Liver (tissue), 7 donors: ENCODE measurements at regions not wholly inside any gene's neighbourhood (a gene's known extent, or its start where the extent isn't known, plus 50 kb on each side); places are given as distances from the start of the nearest gene placed in this dataset.

Experiments
- DNase-seq: peaks from one replicate; pipeline ENCODE4 v3.0.0-alpha.2; 2017; ENCODE audit warnings: low spot score
- H3K27ac ChIP-seq, 2 donors: one replicate each; pipeline ENCODE4 v1.7.0; 2013; ENCODE audit warnings: inconsistent platforms in 2 of 2, low read length in 2 of 2, control low read depth in 1 of 2, low read depth in 1 of 2, mild to moderate bottlenecking in 1 of 2
- H3K27me3 ChIP-seq, 4 donors: one replicate each; pipeline versions ENCODE4 v1.6.1 to v1.7.0; 2013; ENCODE audit warnings: low read length in 3 of 4, inconsistent platforms in 1 of 4, mild to moderate bottlenecking in 1 of 4, moderate library complexity in 1 of 4; ENCODE audit not compliant: control insufficient read depth in 4 of 4, insufficient read depth in 4 of 4
- H3K36me3 ChIP-seq, 4 donors: one replicate each; pipeline versions ENCODE4 v1.6.1 to v1.7.0; 2013; ENCODE audit warnings: low read length in 3 of 4, mild to moderate bottlenecking in 3 of 4, low read depth in 1 of 4, moderate library complexity in 1 of 4; ENCODE audit not compliant: control insufficient read depth in 4 of 4, insufficient read depth in 3 of 4
- H3K4me1 ChIP-seq, 4 donors: one replicate each; pipeline versions ENCODE4 v1.6.1 to v1.7.0; 2013; ENCODE audit warnings: low read length in 3 of 4, mild to moderate bottlenecking in 3 of 4, moderate library complexity in 1 of 4; ENCODE audit not compliant: control insufficient read depth in 4 of 4, insufficient read depth in 4 of 4
- H3K4me3 ChIP-seq, 3 donors: one replicate each; pipeline versions ENCODE4 v1.6.1 to v1.7.0; 2013; ENCODE audit warnings: low read length in 3 of 3, control low read depth in 1 of 3, low read depth in 1 of 3, mild to moderate bottlenecking in 1 of 3
- H3K9ac ChIP-seq, 2 donors: one replicate each; pipeline ENCODE4 v1.7.0; 2013; ENCODE audit warnings: low read length in 2 of 2, mild to moderate bottlenecking in 2 of 2, moderate library complexity in 2 of 2, control low read depth in 1 of 2, low read depth in 1 of 2
- H3K9me3 ChIP-seq, 4 donors: one replicate each; pipeline versions ENCODE4 v1.6.1 to v1.7.0; 2013; ENCODE audit warnings: low read length in 3 of 4; ENCODE audit not compliant: control insufficient read depth in 4 of 4
- ATF3 ChIP-seq: IDR thresholded peaks from 2 replicates; pipeline ENCODE4 v1.6.1; 2016; ENCODE audit warnings: antibody characterized with exemption
- EGR1 ChIP-seq, 2 donors: IDR thresholded peaks; 2 replicates each; pipeline ENCODE4 v1.6.1; 2016 to 2018; ENCODE audit warnings: antibody characterized with exemption in 2 of 2, low read depth in 2 of 2
- FOXA1 ChIP-seq: IDR thresholded peaks from 2 replicates; pipeline ENCODE4 v1.6.1; 2016; ENCODE audit warnings: antibody characterized with exemption
- FOXA2 ChIP-seq: IDR thresholded peaks from 2 replicates; pipeline ENCODE4 v1.6.1; 2016; ENCODE audit warnings: antibody characterized with exemption
- GABPA ChIP-seq, 2 donors: IDR thresholded peaks in 1 of 2; conservative IDR thresholded peaks in 1 of 2; 2 replicates each; pipeline ENCODE4 v1.6.1; 2016; ENCODE audit warnings: antibody characterized with exemption in 2 of 2, mild to moderate bottlenecking in 1 of 2, moderate library complexity in 1 of 2
- HNF4A ChIP-seq, 2 donors: conservative IDR thresholded peaks; 2 replicates each; pipeline ENCODE4 v1.6.1; 2016; ENCODE audit warnings: antibody characterized with exemption in 2 of 2, mild to moderate bottlenecking in 2 of 2
- JUND ChIP-seq, 2 donors: IDR thresholded peaks; 2 replicates each; pipeline ENCODE4 v1.6.1; 2016; ENCODE audit warnings: antibody characterized with exemption in 2 of 2
- NR2F2 ChIP-seq: IDR thresholded peaks from 2 replicates; pipeline ENCODE4 v1.6.1; 2016; ENCODE audit warnings: antibody characterized with exemption
- RAD21 ChIP-seq, 2 donors: IDR thresholded peaks; 2 replicates each; pipeline ENCODE4 v1.6.1; 2016; ENCODE audit warnings: antibody characterized with exemption in 2 of 2, mild to moderate bottlenecking in 2 of 2
- RXRA ChIP-seq, 2 donors: IDR thresholded peaks; 2 replicates each; pipeline ENCODE4 v1.6.1; 2017 to 2018; ENCODE audit warnings: antibody characterized with exemption in 2 of 2, mild to moderate bottlenecking in 1 of 2
- TAF1 ChIP-seq: conservative IDR thresholded peaks from 2 replicates; pipeline ENCODE4 v1.6.1; 2016; ENCODE audit warnings: antibody characterized with exemption, mild to moderate bottlenecking
- YY1 ChIP-seq: IDR thresholded peaks from 2 replicates; pipeline ENCODE4 v1.6.1; 2016; ENCODE audit warnings: antibody characterized with exemption, mild to moderate bottlenecking
- WGBS: extraction: QIAGEN DNeasy Blood & Tissue Kit; methylation state at CpG from one replicate; pipeline ENCODE4 v1.1.7; 2013; 5-methylcytosine and 5-hydroxymethylcytosine counted together
- TF ChIP-seq, protein P1 (sequence below): IDR thresholded peaks from 2 replicates; pipeline ENCODE4 v1.6.1; 2016; ENCODE audit warnings: antibody characterized with exemption
- TF ChIP-seq, protein P2 (sequence below): IDR thresholded peaks from 2 replicates; pipeline ENCODE4 v1.6.1; 2016; ENCODE audit warnings: antibody characterized with exemption, mild to moderate bottlenecking
- donor health status: healthy.
- donor health status: healthy.
- donor health status: healthy.
- donor health status: healthy.

GRCh38 chr7:130970196-130970595 is 236.2 kb upstream of the KLF14 start:
- Histone ChIP-seq H3K4me1 (peaks cover 0 to 3% (median 0%) of the 10 kb centered on the region in 4 donors), H3K27me3 (no peaks in the 10 kb centered on the region), H3K4me3 (no peak overlapping the region), H3K27ac (no peak overlapping the region), H3K36me3 (peaks cover 3 to 14% (median 8%) of the 10 kb centered on the region in 4 donors), H3K9ac (no peak overlapping the region), H3K9me3 (no peaks in the 10 kb centered on the region)
- TF ChIP-seq EGR1 (IDR thresholded peaks at IDR 0.05; ENCODE audit: low read depth in 2 of 2) (no peak), FOXA1 (no peak), RAD21 (IDR thresholded peaks at IDR 0.05) (no peak), GABPA (IDR thresholded peaks at IDR 0.05 in 1 of 2, conservative IDR thresholded peaks at IDR 0.05 in 1 of 2) (no peak), NR2F2 (no peak), RXRA (IDR thresholded peaks at IDR 0.05) (no peak), HNF4A (conservative IDR thresholded peaks at IDR 0.05) (no peak), JUND (IDR thresholded peaks at IDR 0.05) (no peak), FOXA2 (no peak)
- TF ChIP-seq, protein P1, sequence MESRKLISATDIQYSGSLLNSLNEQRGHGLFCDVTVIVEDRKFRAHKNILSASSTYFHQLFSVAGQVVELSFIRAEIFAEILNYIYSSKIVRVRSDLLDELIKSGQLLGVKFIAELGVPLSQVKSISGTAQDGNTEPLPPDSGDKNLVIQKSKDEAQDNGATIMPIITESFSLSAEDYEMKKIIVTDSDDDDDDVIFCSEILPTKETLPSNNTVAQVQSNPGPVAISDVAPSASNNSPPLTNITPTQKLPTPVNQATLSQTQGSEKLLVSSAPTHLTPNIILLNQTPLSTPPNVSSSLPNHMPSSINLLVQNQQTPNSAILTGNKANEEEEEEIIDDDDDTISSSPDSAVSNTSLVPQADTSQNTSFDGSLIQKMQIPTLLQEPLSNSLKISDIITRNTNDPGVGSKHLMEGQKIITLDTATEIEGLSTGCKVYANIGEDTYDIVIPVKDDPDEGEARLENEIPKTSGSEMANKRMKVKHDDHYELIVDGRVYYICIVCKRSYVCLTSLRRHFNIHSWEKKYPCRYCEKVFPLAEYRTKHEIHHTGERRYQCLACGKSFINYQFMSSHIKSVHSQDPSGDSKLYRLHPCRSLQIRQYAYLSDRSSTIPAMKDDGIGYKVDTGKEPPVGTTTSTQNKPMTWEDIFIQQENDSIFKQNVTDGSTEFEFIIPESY: no peak
- no peak for DNase-seq

DNA sequence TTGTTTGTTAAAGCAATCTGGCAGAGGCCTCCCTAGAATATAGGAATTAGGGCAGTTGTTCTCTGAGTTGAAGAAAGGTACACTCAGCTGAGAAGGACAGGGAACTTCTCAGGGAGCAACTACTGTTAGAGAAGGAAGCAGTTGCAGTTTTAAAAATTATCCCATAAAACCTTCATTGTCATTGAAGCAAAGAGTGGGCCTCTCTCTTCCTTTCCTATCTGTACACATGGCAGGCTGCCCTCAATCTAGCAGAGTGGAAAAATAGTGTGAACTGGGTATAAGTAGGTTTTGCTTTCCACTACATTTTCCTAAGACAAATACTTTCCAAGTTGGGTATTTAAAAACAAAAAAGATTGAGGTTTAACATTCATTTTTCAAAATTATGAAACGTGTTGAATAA is 236.7 kb upstream of the KLF14 start:
- TF ChIP-seq HNF4A (conservative IDR thresholded peaks at IDR 0.05): no peak
- TF ChIP-seq RAD21 (IDR thresholded peaks at IDR 0.05): no peak
- no peak for TF ChIP-seq NR2F2
- TF ChIP-seq GABPA (IDR thresholded peaks at IDR 0.05 in 1 of 2, conservative IDR thresholded peaks at IDR 0.05 in 1 of 2): no peak
- no peak for TF ChIP-seq YY1
- TF ChIP-seq, protein P2, sequence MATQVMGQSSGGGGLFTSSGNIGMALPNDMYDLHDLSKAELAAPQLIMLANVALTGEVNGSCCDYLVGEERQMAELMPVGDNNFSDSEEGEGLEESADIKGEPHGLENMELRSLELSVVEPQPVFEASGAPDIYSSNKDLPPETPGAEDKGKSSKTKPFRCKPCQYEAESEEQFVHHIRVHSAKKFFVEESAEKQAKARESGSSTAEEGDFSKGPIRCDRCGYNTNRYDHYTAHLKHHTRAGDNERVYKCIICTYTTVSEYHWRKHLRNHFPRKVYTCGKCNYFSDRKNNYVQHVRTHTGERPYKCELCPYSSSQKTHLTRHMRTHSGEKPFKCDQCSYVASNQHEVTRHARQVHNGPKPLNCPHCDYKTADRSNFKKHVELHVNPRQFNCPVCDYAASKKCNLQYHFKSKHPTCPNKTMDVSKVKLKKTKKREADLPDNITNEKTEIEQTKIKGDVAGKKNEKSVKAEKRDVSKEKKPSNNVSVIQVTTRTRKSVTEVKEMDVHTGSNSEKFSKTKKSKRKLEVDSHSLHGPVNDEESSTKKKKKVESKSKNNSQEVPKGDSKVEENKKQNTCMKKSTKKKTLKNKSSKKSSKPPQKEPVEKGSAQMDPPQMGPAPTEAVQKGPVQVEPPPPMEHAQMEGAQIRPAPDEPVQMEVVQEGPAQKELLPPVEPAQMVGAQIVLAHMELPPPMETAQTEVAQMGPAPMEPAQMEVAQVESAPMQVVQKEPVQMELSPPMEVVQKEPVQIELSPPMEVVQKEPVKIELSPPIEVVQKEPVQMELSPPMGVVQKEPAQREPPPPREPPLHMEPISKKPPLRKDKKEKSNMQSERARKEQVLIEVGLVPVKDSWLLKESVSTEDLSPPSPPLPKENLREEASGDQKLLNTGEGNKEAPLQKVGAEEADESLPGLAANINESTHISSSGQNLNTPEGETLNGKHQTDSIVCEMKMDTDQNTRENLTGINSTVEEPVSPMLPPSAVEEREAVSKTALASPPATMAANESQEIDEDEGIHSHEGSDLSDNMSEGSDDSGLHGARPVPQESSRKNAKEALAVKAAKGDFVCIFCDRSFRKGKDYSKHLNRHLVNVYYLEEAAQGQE: peak; percentile 29
- no peak for TF ChIP-seq ATF3
- TF ChIP-seq TAF1: no peak
- TF ChIP-seq EGR1 (IDR thresholded peaks at IDR 0.05; ENCODE audit: low read depth in 2 of 2): no peak
- peaks cover 0 to 3% (median 0%) of the 10 kb centered on the region in 4 donors for H3K4me1 ChIP-seq
- no peaks in the 10 kb centered on the region for H3K27me3 ChIP-seq
- peaks cover 3 to 14% (median 8%) of the 10 kb centered on the region in 4 donors for H3K36me3 ChIP-seq
- H3K27ac ChIP-seq: no peak overlapping the region
- no peaks in the 10 kb centered on the region for H3K9me3 ChIP-seq
- 64% methylated on average over 1 of the region's 1 CpG for WGBS
- DNase-seq: no peak
- H3K9ac ChIP-seq: no peak overlapping the region
- H3K4me3 ChIP-seq: no peak overlapping the region
